Fibroblast of skin of abdomen (primary cell): ENCODE measurements at regions not wholly inside any gene's neighbourhood (a gene's known extent, or its start where the extent isn't known, plus 50 kb on each side); places are given as distances from the start of the nearest gene placed in this dataset.
"Not testable (repeated sequence)": the region's sequence is repeated elsewhere in the genome, so short reads cannot be mapped to it uniquely, and the experiment has no call there.

ENCODE experiments used
- DNase-seq: peaks from one replicate; pipeline ENCODE4 v3.0.0-alpha.2; 2013

DNA sequence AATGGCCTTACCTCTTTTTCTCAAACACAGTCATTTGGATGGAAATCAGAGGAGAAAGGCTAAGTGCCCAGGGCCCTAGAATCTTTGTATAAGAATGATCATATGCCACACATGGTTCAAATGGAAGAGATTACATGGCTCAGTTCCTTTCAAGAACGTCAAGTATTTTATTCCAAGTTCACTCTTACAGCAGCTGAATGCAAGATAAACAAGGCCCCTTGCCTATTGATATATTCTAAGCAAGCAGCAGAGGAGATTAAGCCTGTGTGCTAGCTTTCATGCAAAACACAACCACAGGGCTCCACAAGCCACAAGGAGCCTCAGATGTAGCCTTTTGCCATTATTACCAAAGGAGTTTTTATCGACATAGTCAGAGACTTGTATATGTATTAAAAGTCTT, 55.3 kb upstream of the SLCO6A1 start:
- no peak for DNase-seq

DNA sequence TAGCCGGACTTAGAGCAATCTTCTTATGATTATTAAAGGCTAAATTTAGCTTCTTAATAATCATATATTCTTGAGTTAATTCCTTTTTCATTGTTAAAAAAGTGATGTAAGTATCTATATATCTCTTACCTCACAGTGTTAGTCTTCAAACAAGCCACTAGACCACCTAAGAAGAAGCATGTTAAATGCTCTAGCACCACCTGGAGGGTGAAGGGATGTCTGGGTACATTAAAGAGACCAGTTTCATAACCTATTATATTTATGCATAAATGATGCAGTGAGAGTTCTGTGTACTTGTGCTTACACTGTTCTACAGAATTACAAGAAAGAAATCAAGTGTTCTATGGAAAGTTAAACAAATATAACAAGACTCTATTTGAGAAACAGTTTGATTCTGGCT, 55.9 kb upstream of the SLCO6A1 start:
- DNase-seq: no peak

DNA sequence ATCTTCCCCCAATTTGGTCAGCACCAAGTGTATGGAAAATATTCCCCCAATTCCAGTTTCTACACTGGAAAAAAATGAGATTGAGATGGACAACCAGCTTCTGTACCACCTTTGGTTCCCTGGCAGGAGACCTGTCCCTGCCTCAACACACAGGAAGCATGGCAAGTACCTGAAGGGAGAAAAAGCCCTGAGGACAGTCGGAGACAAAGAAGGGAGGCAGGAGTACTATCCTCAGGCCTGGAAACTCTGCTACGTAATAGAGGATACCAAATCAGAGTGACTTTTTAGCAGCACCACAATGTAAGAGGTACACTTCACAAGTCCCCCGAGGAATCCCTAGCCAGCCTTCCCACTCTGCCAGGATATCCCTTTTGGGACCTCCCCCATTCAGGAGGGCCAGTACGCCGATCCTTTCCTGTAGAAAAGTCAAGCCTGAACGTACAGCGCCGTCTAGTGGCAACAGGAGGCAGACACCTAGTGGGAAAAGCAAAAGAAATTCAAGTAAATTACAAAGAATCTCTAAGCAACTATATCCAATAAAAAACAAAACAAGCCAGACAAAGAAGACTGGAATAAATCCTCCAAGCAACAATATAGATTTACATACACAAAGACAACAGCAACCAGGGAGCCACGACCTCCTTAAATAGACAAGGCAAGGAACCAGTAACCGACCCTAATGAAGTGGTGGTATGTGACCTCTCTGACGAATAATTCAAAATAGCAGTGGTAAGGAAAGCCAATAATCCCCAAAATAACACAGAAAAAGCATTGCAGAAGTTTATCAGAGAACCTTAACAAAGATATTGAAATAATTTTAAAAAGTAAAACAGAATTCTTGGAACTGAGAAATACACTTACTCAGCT, 63.3 kb upstream of the SLCO6A1 start:
- DNase-seq: peak; percentile 4

DNA sequence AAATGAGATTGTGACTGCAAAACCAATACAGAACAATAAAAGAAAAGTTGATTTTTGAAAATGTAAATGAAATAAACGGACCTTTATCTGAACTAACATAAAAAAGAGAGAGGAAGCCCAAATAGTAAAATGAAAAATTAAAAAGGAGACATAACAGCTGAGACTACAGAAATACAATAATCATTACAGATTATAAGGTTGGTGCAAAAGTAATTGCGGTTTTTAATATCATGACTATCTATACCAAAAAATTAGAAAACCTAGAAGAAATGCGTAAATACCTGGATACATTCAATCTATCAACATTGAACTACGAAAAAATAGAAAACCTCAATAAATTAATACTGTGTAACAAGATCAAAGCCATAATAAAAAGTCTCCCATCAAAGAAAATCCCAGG, 71.9 kb upstream of the SLCO6A1 start:
- no peak for DNase-seq

DNA sequence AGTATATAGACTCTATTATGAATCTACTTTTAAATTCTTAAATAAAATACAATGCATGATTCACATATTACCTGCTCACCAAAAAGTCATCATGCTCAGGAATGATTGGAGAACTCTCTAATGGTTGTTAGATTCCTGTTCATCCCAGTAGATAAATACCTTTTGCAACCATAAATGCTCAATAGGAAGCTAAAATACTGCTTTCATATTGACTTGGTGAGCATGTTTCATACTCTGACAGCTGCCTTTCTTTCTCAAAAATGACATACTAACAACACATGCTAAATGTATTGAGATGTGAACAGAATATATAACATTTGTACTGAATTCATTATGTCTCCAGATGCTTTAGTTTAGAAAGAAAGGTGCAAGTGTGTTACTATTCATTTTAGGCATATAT, 79.6 kb upstream of the SLCO6A1 start:
- DNase-seq: no peak

DNA sequence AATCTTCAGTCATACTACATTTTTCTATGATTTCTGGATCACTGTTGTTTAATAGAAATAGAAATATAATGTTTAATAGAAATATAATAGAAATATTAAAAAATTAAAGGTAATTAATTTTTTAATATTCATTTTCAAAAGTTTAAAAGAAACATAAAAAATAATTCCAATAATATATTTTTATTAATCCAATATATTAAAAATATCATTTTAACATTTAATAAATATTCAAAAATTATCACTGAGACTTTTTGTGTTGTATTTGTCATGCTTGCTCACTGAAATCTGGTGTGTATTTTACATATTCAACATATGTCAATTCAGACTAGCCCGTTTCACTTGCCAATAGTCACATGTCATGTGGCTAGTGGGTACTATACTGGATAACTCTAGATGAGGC, 80.6 kb upstream of the SLCO6A1 start:
- DNase-seq: no peak

DNA sequence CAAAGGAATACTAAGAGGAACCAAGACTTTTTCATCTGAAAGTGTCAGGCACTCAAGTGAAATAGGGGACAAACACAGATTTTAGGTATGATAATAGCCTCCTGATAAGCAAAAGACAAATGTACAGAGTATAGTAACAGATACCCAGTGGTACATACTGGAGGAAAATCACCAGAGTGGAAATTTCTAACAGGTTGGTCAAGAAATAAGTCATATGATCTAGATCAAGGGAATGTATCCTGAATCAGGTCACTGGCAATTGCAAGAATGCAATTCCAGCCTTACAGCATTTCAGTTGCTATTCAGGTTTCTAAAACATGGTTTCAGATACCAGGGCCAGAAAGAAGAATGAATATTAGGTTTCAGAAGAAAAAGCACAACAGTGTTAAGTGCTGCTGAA, 82.2 kb upstream of the SLCO6A1 start:
- DNase-seq: no peak

DNA sequence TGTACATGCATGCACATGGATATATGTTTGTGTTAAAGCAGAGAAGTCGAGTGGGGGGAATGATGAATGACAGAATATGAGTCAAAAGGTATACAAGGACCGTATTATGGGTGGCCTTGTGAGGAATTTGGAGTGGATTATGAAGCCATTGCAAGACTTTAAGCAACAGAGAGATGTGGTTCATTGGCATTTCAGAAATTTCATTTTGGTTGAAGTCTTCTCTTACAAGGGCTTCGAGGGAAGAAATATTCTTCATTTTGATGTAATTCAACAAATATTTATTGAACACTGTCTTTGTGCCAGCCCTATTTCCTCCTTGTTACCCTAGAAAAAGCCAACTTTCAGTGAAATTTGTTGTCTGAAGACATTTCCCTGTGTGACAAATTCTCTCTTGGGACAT, 83.9 kb upstream of the SLCO6A1 start:
- DNase-seq: peak; percentile 81

DNA sequence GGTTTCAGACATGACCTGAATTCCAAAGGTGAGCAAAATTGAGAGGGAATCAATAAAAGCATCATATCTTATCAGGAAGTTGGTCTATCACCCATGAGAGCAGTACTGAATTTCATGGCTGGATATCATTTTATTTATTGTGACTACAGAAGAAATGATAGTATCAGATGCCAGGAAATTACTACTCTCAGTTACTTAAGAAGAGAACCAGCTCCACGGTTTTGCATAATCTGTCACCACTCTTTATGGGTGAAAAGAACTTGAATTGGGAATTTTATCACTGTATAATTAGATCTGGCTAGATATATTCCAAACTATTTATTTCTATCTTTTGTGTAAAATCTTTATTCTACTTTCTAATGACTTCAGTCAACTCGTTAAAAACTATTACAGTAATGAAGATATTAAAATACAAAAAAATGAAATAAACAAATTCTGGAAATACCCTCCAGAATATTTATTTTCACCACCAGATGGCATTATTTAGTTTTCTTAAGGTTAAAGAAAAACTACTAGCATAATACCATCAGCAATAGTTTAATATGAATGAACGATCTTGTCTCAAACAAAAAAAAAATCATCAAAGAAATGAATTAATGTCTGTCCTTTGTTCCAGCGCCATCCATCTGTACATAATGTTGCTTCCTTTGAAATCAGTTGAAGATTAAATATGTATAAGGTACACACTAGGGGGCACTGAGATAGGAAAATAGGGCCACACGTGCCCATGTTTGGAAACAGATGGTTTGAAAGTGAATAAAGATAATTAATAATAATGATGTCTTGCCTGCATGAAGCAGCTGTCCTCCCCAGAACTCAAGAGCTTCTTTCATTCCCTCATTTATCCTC, 84.7 kb upstream of the SLCO6A1 start:
- peak; percentile 24 for DNase-seq

DNA sequence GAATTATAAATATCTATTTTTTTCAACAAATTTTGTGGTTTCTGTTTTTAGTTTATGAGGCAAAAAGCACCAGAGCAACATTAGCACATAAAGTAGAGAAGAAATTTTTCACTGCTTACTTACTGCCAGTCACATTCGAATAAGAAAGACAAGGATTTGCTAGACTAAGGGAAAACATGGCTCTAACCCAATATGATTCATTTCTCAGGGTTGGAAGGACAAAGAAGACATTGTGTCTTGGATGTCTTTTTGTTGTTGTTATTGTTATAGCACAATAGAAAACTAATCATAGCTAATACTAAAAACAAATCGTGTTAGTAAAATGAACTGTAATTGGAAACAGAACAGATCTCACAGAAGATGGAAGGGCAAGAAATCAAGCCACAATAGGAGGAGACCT, 90.9 kb upstream of the SLCO6A1 start:
- DNase-seq: no peak

DNA sequence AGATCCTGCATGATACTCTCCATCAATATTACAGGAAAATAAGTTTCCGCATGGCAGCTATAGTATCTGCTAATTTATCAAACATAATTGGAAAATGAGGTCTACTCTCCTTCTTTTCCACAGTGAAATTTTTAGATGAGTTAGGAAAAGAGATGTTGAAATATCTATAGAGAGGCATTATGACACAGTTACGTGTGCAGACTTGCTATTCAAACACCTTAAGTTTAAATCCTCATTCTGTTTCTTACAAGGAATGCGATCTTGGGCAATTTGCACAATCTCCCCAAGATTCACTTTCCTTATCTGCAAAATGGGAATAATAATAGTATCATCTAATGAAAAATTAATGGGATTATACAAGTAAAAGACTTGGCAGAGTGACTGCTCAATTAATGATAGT, 91.7 kb upstream of the SLCO6A1 start:
- DNase-seq: no peak

DNA sequence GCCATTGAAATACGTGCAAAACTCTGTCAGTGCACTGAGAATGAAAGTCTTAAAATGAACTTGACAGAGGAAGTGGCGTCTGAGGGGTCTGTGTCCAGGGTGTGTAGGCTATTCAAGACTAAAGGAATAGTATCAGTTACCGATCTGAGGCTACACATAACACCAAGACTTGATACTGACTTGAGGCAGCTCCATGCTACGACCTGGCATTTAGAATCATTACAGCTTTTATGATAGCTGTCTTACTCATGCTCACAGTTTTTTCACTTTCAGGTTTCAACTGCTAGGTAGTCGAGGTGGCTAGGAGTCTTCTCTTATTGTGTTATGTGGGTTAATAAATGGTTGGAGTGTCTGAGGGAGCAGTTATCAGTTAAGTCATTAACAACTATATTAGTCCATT, 92.8 kb upstream of the SLCO6A1 start:
- DNase-seq: no peak

DNA sequence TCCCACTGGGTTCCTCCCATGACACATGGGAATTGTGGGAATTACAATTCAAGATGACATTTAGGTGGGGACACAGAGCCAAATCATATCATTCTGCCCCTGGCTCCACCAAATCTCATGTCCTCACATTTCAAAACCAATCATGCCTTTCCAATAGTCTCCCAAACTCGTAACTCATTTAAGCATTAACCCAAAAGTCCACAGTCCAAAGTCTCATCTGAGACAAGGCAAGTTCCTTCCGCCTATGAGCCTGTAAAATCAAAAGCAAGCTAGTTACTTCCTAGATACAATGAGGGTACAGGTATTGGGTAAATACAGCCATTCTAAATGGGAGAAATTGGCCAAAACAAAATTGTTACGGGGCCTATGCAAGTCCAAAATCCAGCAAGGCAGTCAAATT, 93.8 kb upstream of the SLCO6A1 start:
- DNase-seq: not testable (repeated sequence)

DNA sequence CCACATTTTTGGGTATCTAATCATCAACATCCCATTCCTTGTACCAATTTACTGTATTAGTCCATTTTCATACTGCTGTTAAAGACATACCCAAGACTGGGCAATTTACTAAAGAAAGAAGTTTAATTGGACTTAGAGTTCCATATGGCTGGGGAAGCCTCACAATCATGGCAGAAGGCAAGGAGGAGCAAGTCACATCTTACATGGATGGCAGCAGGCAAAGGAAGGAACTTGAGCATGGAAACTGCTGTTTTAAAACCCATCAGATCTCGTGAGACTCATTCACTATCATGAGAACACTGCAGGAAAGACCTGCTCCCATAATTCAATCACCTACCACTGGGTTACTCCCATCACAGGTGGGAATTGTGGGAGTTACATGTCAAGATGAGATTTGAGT, 95.4 kb upstream of the SLCO6A1 start:
- no peak for DNase-seq

DNA sequence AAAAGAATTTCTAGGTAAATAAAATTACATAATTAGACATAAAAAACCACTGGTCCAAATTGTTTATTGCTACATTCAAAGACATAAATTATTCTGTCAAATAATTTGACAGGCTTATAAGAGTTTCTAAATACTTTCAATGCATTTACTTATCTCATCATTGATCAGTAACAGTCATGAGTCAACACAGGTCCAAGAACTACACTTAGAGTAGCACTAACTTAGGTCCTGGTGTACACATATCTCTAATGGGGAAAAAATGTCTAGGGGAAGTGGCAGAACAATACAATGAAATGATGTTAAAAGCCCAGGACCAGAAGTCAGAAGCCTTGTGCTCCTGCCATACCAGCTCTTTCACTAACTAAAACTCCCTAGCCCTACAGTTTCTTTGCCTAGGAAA, 96.5 kb upstream of the SLCO6A1 start:
- DNase-seq: no peak

DNA sequence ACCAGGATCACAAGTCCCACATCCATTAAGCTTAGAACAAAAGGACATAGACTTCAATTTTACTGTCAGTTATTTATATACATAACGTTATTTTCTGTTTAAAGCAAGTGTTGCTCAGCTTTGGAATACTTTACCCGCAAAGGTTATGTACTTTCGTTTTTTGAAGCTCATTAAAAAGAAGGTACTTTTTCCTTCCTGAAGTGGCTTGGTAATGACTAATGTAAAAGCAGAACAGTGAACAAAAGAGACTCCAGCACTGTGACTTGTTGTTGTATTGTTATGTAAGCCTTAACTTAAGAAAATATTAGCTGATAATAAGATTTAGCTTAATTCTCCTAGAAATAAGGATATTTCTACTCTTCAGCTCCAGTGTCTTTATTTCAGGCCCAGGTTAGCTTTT, 97.3 kb upstream of the SLCO6A1 start:
- no peak for DNase-seq

DNA sequence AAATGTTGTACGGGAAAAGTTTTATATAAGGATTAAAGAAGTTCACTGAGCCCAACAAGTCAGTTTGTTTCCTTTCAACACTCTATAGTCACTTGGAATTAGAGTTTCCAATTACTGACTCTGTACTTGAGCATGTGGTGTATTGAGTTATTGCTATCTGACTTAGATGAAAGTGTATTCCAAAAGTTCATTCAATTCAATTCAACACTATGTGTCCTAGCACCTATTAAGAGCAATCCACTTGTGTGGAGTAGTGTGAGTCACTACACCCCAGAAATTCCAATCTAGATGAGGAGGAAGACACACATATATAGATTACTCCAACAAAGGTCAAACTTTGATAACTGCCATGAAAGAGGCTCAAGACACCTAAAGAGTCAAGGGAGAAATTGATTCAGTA, 98.2 kb upstream of the SLCO6A1 start:
- peak; percentile 14 for DNase-seq

DNA sequence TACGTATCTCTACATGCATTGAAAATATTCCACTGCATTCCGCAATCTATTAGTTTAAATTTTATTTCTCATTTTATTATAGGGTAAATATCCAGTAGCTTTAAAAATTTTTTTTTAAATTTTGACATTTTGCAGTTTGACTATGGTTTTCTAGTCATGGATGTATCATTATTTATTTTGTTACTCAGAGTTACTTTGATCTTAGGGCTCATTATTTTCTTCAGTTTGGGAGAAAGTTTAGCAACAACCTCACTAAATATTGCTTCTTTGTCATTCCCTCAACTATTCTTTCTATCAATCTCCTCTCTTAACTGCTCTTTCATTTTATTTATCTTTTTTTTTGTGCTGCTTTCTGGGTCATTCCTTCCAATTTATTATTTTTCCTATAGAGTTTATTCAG, 100.5 kb upstream of the SLCO6A1 start:
- no peak for DNase-seq

DNA sequence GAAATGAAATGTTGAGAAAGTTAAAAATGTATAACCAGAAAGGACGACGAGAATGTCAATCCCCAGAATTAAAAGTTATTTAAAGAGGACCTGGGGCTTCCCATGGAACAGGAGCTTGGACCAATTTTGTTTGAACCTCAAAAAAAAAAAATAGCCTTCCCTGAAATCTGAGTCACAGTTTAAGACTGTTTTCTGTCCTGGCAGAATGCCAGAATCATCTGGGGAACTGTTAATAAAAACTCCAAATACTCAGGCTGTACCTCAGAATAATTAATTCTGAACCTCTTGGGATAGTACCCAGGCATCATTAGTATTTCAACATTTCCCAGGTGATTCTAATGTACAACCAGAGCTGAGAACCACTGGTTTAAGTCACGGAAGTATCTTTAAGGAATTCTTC, 102.2 kb upstream of the SLCO6A1 start:
- DNase-seq: peak; percentile 43

DNA sequence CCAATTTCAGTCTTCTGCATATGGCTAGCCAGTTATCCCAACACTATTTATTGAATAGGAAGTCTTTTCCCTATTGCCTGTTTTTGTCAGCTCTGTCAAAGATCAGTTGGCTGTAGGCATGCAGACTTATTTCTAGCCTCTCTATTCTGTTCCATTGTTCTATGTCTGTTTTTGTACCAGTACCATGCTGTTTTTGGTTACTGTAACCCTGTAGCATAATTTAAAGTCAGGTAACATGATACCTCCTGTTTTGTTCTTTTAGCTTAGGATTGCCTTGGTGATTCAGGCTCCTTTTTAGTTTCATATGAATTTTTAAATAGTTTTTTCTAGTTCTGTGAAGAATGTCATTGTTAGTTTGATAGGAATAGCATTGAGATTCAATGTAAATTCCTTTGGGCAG, 104.9 kb upstream of the SLCO6A1 start:
- no peak for DNase-seq

DNA sequence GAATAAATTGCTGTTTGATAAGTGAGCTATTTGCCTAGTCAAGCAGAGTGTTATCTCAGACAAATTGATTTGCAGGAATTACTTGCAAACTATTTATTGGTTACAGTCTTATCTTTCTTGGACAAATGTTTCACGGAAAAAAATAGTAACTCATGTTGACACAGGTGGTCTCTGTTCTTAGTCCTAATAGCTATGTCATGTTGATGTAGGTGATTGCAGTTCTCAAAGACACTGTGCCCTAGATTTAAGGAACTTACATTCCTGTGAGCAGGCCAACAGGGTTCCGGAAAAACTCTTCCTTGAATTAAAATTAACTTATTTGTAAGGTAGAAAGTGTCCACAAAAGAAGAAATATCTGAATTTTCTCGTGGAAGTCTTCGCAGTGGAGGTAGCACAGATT, 109.6 kb upstream of the SLCO6A1 start:
- DNase-seq: no peak

DNA sequence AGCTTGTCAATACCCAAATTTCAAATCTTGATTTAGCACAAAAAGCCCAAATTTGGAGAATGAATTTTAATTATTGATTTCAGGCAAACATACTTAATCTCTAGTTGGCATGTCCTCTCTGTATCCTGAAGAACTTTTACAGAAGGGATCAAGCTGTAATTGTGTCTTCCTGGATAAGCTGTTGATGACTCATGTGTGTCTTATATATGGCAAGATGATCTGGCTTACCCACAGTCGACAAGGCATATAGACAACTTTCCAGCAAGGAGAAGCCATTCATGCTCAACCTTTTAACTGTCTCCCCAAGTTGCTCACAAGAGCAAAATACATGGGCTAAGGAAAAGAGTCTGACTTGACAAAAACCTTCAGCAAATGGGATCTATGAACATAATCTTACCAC, 112.5 kb upstream of the SLCO6A1 start:
- DNase-seq: peak; percentile 4

DNA sequence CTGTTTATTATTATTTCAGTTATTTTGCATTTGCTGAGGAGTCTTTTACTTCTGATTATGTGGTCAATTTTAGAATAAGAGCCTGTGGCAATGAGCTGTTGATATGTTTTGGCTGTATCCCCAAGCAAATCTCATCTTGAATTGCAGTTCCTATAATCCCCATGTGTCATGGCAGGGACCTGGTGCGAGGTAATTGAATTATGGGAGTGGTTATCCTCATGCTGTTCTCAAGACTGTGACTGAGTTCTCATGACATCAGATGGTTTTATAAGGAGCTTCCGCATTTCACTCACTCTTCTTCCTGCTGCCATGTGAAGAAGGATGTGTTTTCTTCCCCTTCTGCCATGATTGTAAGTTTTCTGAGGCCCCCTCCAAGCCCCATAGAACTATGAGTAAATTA, 114.9 kb upstream of the SLCO6A1 start:
- DNase-seq: no peak
